ENCODE measurements at regions not wholly inside any gene's neighbourhood (a gene's known extent, or its start where the extent isn't known, plus 50 kb on each side); places are given as distances from the start of the nearest gene placed in this dataset.

GRCh38 chr10:57898231-57898630 lies 369.5 kb downstream of the IPMK start (continued):
- TF ChIP-seq IRF9 (CRISPR knock-in tag; IDR thresholded peaks at IDR 0.05; ENCODE audit: borderline replicate concordance): no peak
- TF ChIP-seq CENPBD1 (CRISPR knock-in tag; IDR thresholded peaks at IDR 0.05; ENCODE audit: borderline replicate concordance, low read depth): no peak
- TF ChIP-seq GMEB1 (CRISPR knock-in tag; IDR thresholded peaks at IDR 0.05; ENCODE audit: borderline replicate concordance): no peak
- TF ChIP-seq ZNF543 (CRISPR knock-in tag; IDR thresholded peaks at IDR 0.05): no peak

- Histone ChIP-seq H3K4me2 (ENCODE audit: low read depth, low read length) (no peak overlapping the region), H3K27ac (ENCODE audit: extremely low read length, insufficient read depth, low read length) (no peak overlapping the region), H3K4me3 (replicated peaks in 1 of 3; ENCODE audit: insufficient read depth in 1 of 3, low read depth in 2 of 3, low read length in 3 of 3) (no peak overlapping the region), H3K36me3 (replicated peaks in 1 of 2; ENCODE audit: control insufficient read depth in 1 of 2, insufficient read depth in 2 of 2, low read length in 2 of 2) (no peaks in the 10 kb centered on the region), H2AFZ (ENCODE audit: low read length) (no peak overlapping the region), H3K79me2 (ENCODE audit: insufficient read depth, low read length) (no peaks in the 10 kb centered on the region), H3K9ac (ENCODE audit: insufficient read depth, low read depth, low read length) (no peak overlapping the region), H3K4me1 (ENCODE audit: insufficient read depth, low read length) (no peaks in the 10 kb centered on the region), H3K27me3 (ENCODE audit: control insufficient read depth in 1 of 2, insufficient read depth in 2 of 2, low read length in 2 of 2) (no peaks in the 10 kb centered on the region), H3K9me3 (ENCODE audit: low read length) (no peaks in the 10 kb centered on the region), H4K20me1 (ENCODE audit: insufficient read depth, low read length) (no peaks in the 10 kb centered on the region)
- in situ Hi-C loops (cut with HindIII; ENCODE audit: extremely low pct_ligation_motif_present, low pct_unique_long_range_greater_than_20kb): no loop called here
- POLR2A ChIA-PET: no interaction called here
- no peak for ATAC-seq
- BruUV-seq (replicated peaks): no TSS peak
- FAIRE-seq: no peak
- no peak for DNase-seq (ENCODE audit: low spot score)
- intact Hi-C loops (cut with micrococcal nuclease; ENCODE audit: unreplicated experiment): no loop called here
- 0% methylated on average over 6 of the region's 6 CpGs for WGBS (ENCODE audit: low lambda C conversion rate)
- CTCF ChIA-PET (ENCODE audit: low intra/inter-chr PET ratio, low total read pairs): no interaction called here
- TF ChIP-seq MZF1 (CRISPR knock-in tag; IDR thresholded peaks at IDR 0.05; ENCODE audit: borderline replicate concordance) (no peak), ZNF317 (CRISPR knock-in tag; IDR thresholded peaks at IDR 0.05) (no peak), ZBTB39 (CRISPR knock-in tag; IDR thresholded peaks at IDR 0.05) (no peak), MNT (IDR thresholded peaks at IDR 0.05) (no peak), YEATS4 (CRISPR knock-in tag; IDR thresholded peaks at IDR 0.05; ENCODE audit: borderline replicate concordance) (no peak), ARNT (IDR thresholded peaks at IDR 0.05) (no peak), FOXA3 (CRISPR knock-in tag; IDR thresholded peaks at IDR 0.05) (no peak), HNRNPH1 (optimal IDR thresholded peaks at IDR 0.05; ENCODE audit: low read depth, low read length) (no peak), ZNF737 (CRISPR knock-in tag; IDR thresholded peaks at IDR 0.05; ENCODE audit: borderline replicate concordance) (no peak), ZNF558 (CRISPR knock-in tag; IDR thresholded peaks at IDR 0.05; ENCODE audit: borderline replicate concordance) (no peak), GATA4 (IDR thresholded peaks at IDR 0.05; ENCODE audit: borderline replicate concordance, low read depth) (no peak), IRF2 (CRISPR knock-in tag; IDR thresholded peaks at IDR 0.05) (no peak), PRMT3 (CRISPR knock-in tag; IDR thresholded peaks at IDR 0.05; ENCODE audit: borderline replicate concordance, low read depth) (no peak)
These were observed 370.1 kb downstream of the IPMK start for GRCh38 chr10:57897611-57898010.

All from HepG2 (cell line).